ENCODE measurements at regions not wholly inside any gene's neighbourhood (a gene's known extent, or its start where the extent isn't known, plus 50 kb on each side); places are given as distances from the start of the nearest gene placed in this dataset.
"Not testable (repeated sequence)": the region's sequence is repeated elsewhere in the genome, so short reads cannot be mapped to it uniquely, and the experiment has no call there.

GRCh38 chr17:43315858-43316521, 82.2 kb upstream of the RNU2-1 start:
- no peak for DNase-seq (ENCODE audit: low spot score)

GRCh38 chr17:43315369-43315768, 81.6 kb upstream of the RNU2-1 start:
- DNase-seq (ENCODE audit: low spot score): no peak

- no peak for DNase-seq (ENCODE audit: low spot score)
Measured at GRCh38 chr17:43314611-43315011, 80.8 kb upstream of the RNU2-1 start.

- no peak for DNase-seq (ENCODE audit: low spot score)
Measured at GRCh38 chr17:43312011-43312410, 78.2 kb upstream of the RNU2-1 start.

- no peak for DNase-seq (ENCODE audit: low spot score)
Measured at GRCh38 chr17:43309505-43310332, 75.9 kb upstream of the RNU2-1 start.

GRCh38 chr17:43308999-43309398, 75.2 kb upstream of the RNU2-1 start:
- DNase-seq (ENCODE audit: low spot score): no peak

- DNase-seq (ENCODE audit: low spot score): not testable (repeated sequence)
Measured at GRCh38 chr17:43304792-43305191, 71.0 kb upstream of the RNU2-1 start.

- not testable (repeated sequence) for DNase-seq (ENCODE audit: low spot score)
Measured at GRCh38 chr17:43303049-43303448, 69.3 kb upstream of the RNU2-1 start.

GRCh38 chr17:43299300-43300076, 65.7 kb upstream of the RNU2-1 start:
- DNase-seq (ENCODE audit: low spot score): not testable (repeated sequence)

- DNase-seq (ENCODE audit: low spot score): not testable (repeated sequence)
Measured at GRCh38 chr17:43289670-43290069, 55.9 kb upstream of the RNU2-1 start.

- not testable (repeated sequence) for DNase-seq (ENCODE audit: low spot score)
Measured at GRCh38 chr17:43283606-43284005, 49.8 kb upstream of the RNU2-1 start.
